Lower leg skin (tissue), 4 donors: ENCODE measurements at regions not wholly inside any gene's neighbourhood (a gene's known extent, or its start where the extent isn't known, plus 50 kb on each side); places are given as distances from the start of the nearest gene placed in this dataset.

Experiments used
- DNase-seq, 2 donors: peaks; one replicate each; pipeline ENCODE4 v3.0.0-alpha.2; 2019; ENCODE audit warnings: low spot score in 2 of 2
- H3K4me3 ChIP-seq: fragments of 200-600 bp; sonication (generic); 2 replicates; pipeline ENCODE4 v1.5.1; 2017; ENCODE audit warnings: mild to moderate bottlenecking, low read depth; ENCODE audit not compliant: poor library complexity, severe bottlenecking
- CTCF ChIP-seq, 3 donors: fragments of 450-650 bp; IDR thresholded peaks; one replicate each; pipeline ENCODE4 v1.5.1; 2016; ENCODE audit warnings: antibody characterized with exemption in 3 of 3, mild to moderate bottlenecking in 3 of 3, moderate library complexity in 2 of 3
- POLR2A ChIP-seq, 2 donors: fragments of 450-650 bp; IDR thresholded peaks; one replicate each; pipeline ENCODE4 v1.6.1; 2016 to 2017; ENCODE audit warnings: antibody characterized with exemption in 2 of 2, mild to moderate bottlenecking in 1 of 2, moderate library complexity in 1 of 2
- WGBS, 2 donors: methylation state at CpG; one replicate each; pipeline ENCODE4 v1.1.5; 2018; 5-methylcytosine and 5-hydroxymethylcytosine counted together
- intact Hi-C: fragments of 100-400 bp; cut with DNase I; formaldehyde crosslinking; loops from one replicate; pipeline ENCODE4 v1.15.0; 2023; ENCODE audit warnings: low total_unique reads

- TF ChIP-seq POLR2A (IDR thresholded peaks at IDR 0.05): no peak
- intact Hi-C loops: no loop called here
- H3K4me3 ChIP-seq: no peak overlapping the region
- no peak for DNase-seq
- 81 to 86% methylated on average over 8 of the region's 8 CpGs for WGBS, 2 donors
Measured at GRCh38 chr2:10214179-10214578, 88.5 kb upstream of the HPCAL1 start.

- no peak overlapping the region for H3K4me3 ChIP-seq
- TF ChIP-seq POLR2A (IDR thresholded peaks at IDR 0.05) (no peak), CTCF (IDR thresholded peaks at IDR 0.05) (no peak)
- intact Hi-C loops: no loop called here
- DNase-seq: no peak
- WGBS, 2 donors: 94 to 95% methylated on average over 7 of the region's 7 CpGs
Measured at GRCh38 chr2:10215393-10215935, 87.2 kb upstream of the HPCAL1 start.

GRCh38 chr2:10216677-10217488 lies 85.8 kb upstream of the HPCAL1 start:
- H3K4me3 ChIP-seq: no peak overlapping the region
- WGBS, 2 donors: 60 to 73% methylated on average over 28 of the region's 28 CpGs
- no peak for DNase-seq
- intact Hi-C loops: no loop called here
- TF ChIP-seq POLR2A (IDR thresholded peaks at IDR 0.05): no peak
- TF ChIP-seq CTCF (IDR thresholded peaks at IDR 0.05): no peak

- no peak overlapping the region for H3K4me3 ChIP-seq
- DNase-seq: no peak
- no peak for TF ChIP-seq POLR2A (IDR thresholded peaks at IDR 0.05)
- TF ChIP-seq CTCF (IDR thresholded peaks at IDR 0.05): no peak
- intact Hi-C loops: no loop called here
- 83 to 88% methylated on average over 15 to 19 of the region's 20 CpGs for WGBS, 2 donors
Measured at GRCh38 chr2:10217489-10218435, 84.9 kb upstream of the HPCAL1 start.

- no peak for TF ChIP-seq CTCF (IDR thresholded peaks at IDR 0.05)
- no peak for TF ChIP-seq POLR2A (IDR thresholded peaks at IDR 0.05)
- WGBS, 2 donors: 87% methylated on average over 26 of the region's 26 CpGs
- DNase-seq: no peak
- intact Hi-C loops: loop anchor here (5.0 kb wide), 1 partner anchor 1428 kb away; no protein-coding TSS in a partner anchor
- no peak overlapping the region for H3K4me3 ChIP-seq
Measured at GRCh38 chr2:10220045-10220901, 82.4 kb upstream of the HPCAL1 start.
